HL-60 (cell line): ENCODE measurements at regions not wholly inside any gene's neighbourhood (a gene's known extent, or its start where the extent isn't known, plus 50 kb on each side); places are given as distances from the start of the nearest gene placed in this dataset.

Source experiments
- DNase-seq, 2 experiments: peaks; one replicate each; pipeline ENCODE4 v3.0.0-alpha.2; 2010 to 2020; ENCODE audit warnings: low read depth in 1 of 2, low spot score in 1 of 2
- H3K27ac ChIP-seq: fragments of 250-450 bp; sonication (Bioruptor Pico); replicated peaks from 2 replicates; pipeline ENCODE4 v1.5.1; 2020; ENCODE audit warnings: mild to moderate bottlenecking, moderate library complexity
- H3K27me3 ChIP-seq: fragments of 250-450 bp; sonication (Bioruptor Pico); 2 replicates; pipeline ENCODE4 v1.5.1; 2021; ENCODE audit warnings: mild to moderate bottlenecking, moderate library complexity; ENCODE audit not compliant: insufficient read depth, poor library complexity, severe bottlenecking
- H3K4me3 ChIP-seq: replicated peaks from 2 replicates; pipeline ENCODE4 v1.5.1; 2011; ENCODE audit warnings: mild to moderate bottlenecking, control low read depth, low read length; ENCODE audit not compliant: insufficient read depth
- GABPA ChIP-seq: IDR thresholded peaks from 2 replicates; pipeline ENCODE4 v1.6.1; 2012; ENCODE audit warnings: low read depth
- POLR2AphosphoS5 ChIP-seq: IDR thresholded peaks from 2 replicates; pipeline ENCODE4 v1.6.1; 2012; ENCODE audit warnings: low read depth
- REST ChIP-seq: IDR thresholded peaks from 2 replicates; pipeline ENCODE4 v1.6.1; 2012; ENCODE audit warnings: low read depth; ENCODE audit not compliant: insufficient replicate concordance
- SPI1 ChIP-seq: IDR thresholded peaks from 2 replicates; pipeline ENCODE4 v1.6.1; 2012; ENCODE audit warnings: low read depth, mild to moderate bottlenecking, borderline replicate concordance
- TF ChIP-seq, protein P1 (sequence below): IDR thresholded peaks from one replicate; pipeline ENCODE4 v1.5.1; 2011; ENCODE audit warnings: low read length, control low read depth, inconsistent platforms; ENCODE audit not compliant: insufficient read depth

DNA sequence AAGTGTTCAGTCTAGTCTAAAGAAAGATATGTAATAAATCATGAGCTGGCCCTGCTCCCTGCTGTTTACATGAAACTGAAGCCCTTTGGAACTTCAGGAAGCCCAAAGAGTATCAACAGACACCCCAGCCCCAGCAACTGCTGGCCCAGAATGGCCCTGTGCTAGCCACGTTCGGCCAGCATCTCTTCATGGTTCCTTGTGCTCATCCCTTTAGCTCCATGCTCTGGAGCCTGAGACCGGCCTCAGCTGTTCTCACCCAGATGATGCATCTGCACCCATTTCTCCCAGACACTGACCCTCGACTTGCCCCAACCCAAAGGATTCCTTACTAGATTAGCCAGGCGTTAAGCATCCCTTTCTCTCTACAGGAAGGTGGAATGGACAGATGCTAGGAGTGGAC lies 207.3 kb downstream of the HS3ST3B1 start:
- Histone ChIP-seq H3K27ac (no peak overlapping the region), H3K4me3 (no peak overlapping the region), H3K27me3 (no peaks in the 10 kb centered on the region)
- TF ChIP-seq, protein P1, sequence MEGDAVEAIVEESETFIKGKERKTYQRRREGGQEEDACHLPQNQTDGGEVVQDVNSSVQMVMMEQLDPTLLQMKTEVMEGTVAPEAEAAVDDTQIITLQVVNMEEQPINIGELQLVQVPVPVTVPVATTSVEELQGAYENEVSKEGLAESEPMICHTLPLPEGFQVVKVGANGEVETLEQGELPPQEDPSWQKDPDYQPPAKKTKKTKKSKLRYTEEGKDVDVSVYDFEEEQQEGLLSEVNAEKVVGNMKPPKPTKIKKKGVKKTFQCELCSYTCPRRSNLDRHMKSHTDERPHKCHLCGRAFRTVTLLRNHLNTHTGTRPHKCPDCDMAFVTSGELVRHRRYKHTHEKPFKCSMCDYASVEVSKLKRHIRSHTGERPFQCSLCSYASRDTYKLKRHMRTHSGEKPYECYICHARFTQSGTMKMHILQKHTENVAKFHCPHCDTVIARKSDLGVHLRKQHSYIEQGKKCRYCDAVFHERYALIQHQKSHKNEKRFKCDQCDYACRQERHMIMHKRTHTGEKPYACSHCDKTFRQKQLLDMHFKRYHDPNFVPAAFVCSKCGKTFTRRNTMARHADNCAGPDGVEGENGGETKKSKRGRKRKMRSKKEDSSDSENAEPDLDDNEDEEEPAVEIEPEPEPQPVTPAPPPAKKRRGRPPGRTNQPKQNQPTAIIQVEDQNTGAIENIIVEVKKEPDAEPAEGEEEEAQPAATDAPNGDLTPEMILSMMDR: no peak
- TF ChIP-seq SPI1: no peak
- no peak for TF ChIP-seq GABPA
- TF ChIP-seq REST: no peak
- no peak for TF ChIP-seq POLR2AphosphoS5
- DNase-seq: no peak

DNA sequence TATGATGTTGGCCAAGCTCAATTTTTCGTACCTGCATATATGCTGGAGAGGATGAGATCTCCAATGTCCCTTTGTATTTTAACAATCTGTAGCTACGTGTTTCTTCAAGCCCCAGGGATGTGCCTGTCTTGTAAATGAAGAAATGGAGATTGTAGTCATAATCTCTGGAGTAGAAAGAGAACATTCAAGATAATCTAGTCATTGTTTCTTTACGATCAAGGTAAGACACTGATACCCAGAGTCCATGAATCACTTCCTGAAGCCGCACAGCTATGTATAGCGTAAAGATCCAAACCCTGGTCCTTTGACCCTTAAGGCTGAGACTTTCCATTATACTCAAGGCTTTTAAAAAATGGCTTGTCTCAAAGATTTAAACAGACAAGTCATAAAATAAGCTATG lies 205.5 kb downstream of the HS3ST3B1 start:
- H3K4me3 ChIP-seq: no peak overlapping the region
- DNase-seq: no peak
- no peak overlapping the region for H3K27ac ChIP-seq
- H3K27me3 ChIP-seq: no peaks in the 10 kb centered on the region
- no peak for TF ChIP-seq SPI1
- TF ChIP-seq REST: no peak
- TF ChIP-seq, protein P1: no peak
- TF ChIP-seq GABPA: no peak
- no peak for TF ChIP-seq POLR2AphosphoS5

DNA sequence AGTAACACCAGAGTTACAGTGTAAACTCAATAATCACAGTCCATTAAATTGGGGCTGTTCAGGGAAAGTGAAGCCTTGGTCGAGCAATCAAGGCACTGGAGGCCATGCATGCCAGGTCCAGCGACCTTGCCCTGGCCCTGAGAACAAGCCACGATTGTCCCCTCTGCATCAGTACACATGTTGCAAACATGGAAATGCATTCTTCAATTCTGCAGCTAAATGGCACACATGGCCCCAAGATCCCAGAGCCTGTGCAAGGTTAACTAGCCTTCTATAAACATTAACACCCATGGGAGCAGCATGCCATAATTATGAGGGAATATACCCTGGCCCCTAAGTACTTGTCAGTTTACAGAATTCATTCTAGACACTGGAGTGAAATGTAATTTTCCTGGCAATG lies 204.7 kb downstream of the HS3ST3B1 start:
- Histone ChIP-seq H3K27ac (no peak overlapping the region), H3K27me3 (no peaks in the 10 kb centered on the region), H3K4me3 (no peak overlapping the region)
- TF ChIP-seq SPI1 (no peak), GABPA (no peak), POLR2AphosphoS5 (no peak), REST (no peak)
- TF ChIP-seq, protein P1: no peak
- no peak for DNase-seq
